Endothelial cell of umbilical vein (primary cell): ENCODE measurements at regions not wholly inside any gene's neighbourhood (a gene's known extent, or its start where the extent isn't known, plus 50 kb on each side); places are given as distances from the start of the nearest gene placed in this dataset.
"Not testable (repeated sequence)": the region's sequence is repeated elsewhere in the genome, so short reads cannot be mapped to it uniquely, and the experiment has no call there.

Source experiments
- BruUV-seq: library from RNA; stranded (reverse); fragments of 400-500 nt; replicated peaks from 2 replicates; lab custom pipeline; 2021; lab: Mats Ljungman, UMichigan
- CTCF ChIA-PET: fragments of 300-600, 350-600 bp; sonication (Branson Sonifier 250); formaldehyde crosslinking; loops from one replicate; lab custom pipeline; 2021; ENCODE audit warnings: antibody characterized with exemption, inconsistent platforms; lab: Charles Lee
- POLR2A ChIA-PET: fragments of 300-600, 350-600 bp; sonication (Branson Sonifier 250); formaldehyde crosslinking; loops from one replicate; lab custom pipeline; 2021; ENCODE audit warnings: antibody characterized with exemption, inconsistent platforms; lab: Charles Lee
- DNase-seq: peaks from one replicate; pipeline ENCODE4 v3.0.0-alpha.2; 2011; ENCODE audit warnings: low read depth, low spot score
- FAIRE-seq: peaks from 2 replicates; lab custom pipeline; 2011; peaks lifted over from hg19 to GRCh38; lab: Jason Lieb, UNC
- H2AFZ ChIP-seq: 2 replicates; pipeline ENCODE4 v1.6.0; 2012; ENCODE audit warnings: low read depth, low read length, control low read depth, inconsistent platforms
- H3K27ac ChIP-seq: 2 replicates; pipeline ENCODE4 v1.5.1; 2011; ENCODE audit warnings: low read depth, mild to moderate bottlenecking, control low read depth, low read length, moderate library complexity; ENCODE audit not compliant: insufficient read depth
- H3K27me3 ChIP-seq, 2 experiments: 2 replicates each; pipeline versions ENCODE4 v1.6.0 to v1.6.1; 2011; ENCODE audit warnings: low read length in 2 of 2, mixed read lengths in 1 of 2; ENCODE audit not compliant: control insufficient read depth in 2 of 2, insufficient read depth in 2 of 2
- H3K36me3 ChIP-seq, 2 experiments: 2 replicates in 1 of 2; 3 replicates in 1 of 2; pipeline ENCODE4 v1.5.1; 2011; ENCODE audit warnings: low read length in 2 of 2, mild to moderate bottlenecking in 1 of 2, moderate library complexity in 1 of 2; ENCODE audit not compliant: control insufficient read depth in 2 of 2, insufficient read depth in 2 of 2; ENCODE audit errors: extremely low read depth in 1 of 2
- H3K4me1 ChIP-seq: 3 replicates; pipeline ENCODE4 v1.5.1; 2011; ENCODE audit warnings: mild to moderate bottlenecking, low read length; ENCODE audit not compliant: control insufficient read depth, insufficient read depth; ENCODE audit errors: extremely low read depth
- H3K4me2 ChIP-seq: 2 replicates; pipeline ENCODE4 v1.6.1; 2011; ENCODE audit warnings: low read length, control low read depth, mixed read lengths; ENCODE audit not compliant: insufficient read depth
- H3K4me3 ChIP-seq, 3 experiments: fragments of 200-600 bp in 1 of 3; sonication (generic), shearing (Covaris generic) in 1 of 3; replicated peaks in 1 of 3; 2 replicates each; pipeline ENCODE4 v1.5.1; 2011 to 2016; ENCODE audit warnings: control low read depth in 3 of 3, low read length in 3 of 3, mild to moderate bottlenecking in 2 of 3, inconsistent platforms in 1 of 3, low read depth in 1 of 3, moderate library complexity in 1 of 3; ENCODE audit not compliant: insufficient read depth in 1 of 3
- H3K79me2 ChIP-seq: 2 replicates; pipeline ENCODE4 v1.6.0; 2012; ENCODE audit warnings: low read length, inconsistent platforms; ENCODE audit not compliant: control insufficient read depth, insufficient read depth
- H3K9ac ChIP-seq: replicated peaks from 2 replicates; pipeline ENCODE3; 2011; ENCODE audit warnings: low read length, control low read depth; ENCODE audit not compliant: insufficient read depth; ENCODE audit errors: extremely low read depth
- H3K9me1 ChIP-seq: replicated peaks from 3 replicates; pipeline ENCODE4 v1.6.0; 2011; ENCODE audit warnings: mild to moderate bottlenecking, low read length; ENCODE audit not compliant: control insufficient read depth, insufficient read depth; ENCODE audit errors: extremely low read depth
- H3K9me3 ChIP-seq: replicated peaks from 2 replicates; pipeline ENCODE4 v1.5.1; 2012; ENCODE audit warnings: low read length, inconsistent platforms; ENCODE audit not compliant: control insufficient read depth, insufficient read depth
- H4K20me1 ChIP-seq: replicated peaks from 2 replicates; pipeline ENCODE3; 2011; ENCODE audit warnings: mild to moderate bottlenecking, low read length; ENCODE audit not compliant: control insufficient read depth, insufficient read depth; ENCODE audit errors: extremely low read depth
- dilution Hi-C: fragments of 300-500 bp; cut with MboI; formaldehyde crosslinking; loops from one replicate; pipeline ENCODE4 v1.15.0; 2019; ENCODE audit warnings: low sequenced_read_pairs; ENCODE audit not compliant: extremely low pct_ligation_motif_present
- intact Hi-C: fragments of 100-400 bp; cut with micrococcal nuclease; formaldehyde crosslinking; loops from one replicate; pipeline ENCODE4 v1.10.0; 2022

DNA sequence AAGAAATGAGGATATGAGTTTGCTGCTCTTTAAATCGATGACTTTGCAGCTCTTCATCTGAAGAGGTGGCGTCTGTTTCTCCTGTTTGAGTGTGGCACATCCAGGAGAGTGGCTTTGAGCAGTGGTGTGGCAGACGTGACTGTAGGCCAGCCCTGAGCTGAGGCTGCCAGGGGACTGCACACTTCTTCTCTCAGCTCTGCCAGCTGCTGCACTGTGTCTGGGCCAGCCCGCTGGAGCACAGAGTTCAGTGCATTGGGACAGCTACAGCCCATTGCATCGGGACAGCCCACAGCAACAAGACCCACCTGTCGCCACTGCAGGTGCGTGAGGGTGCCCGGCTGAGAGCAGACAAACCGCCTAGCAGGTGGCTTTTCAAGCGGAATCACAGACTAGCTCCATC lies 3995.2 kb upstream of the TPTE start:
- H3K4me1 ChIP-seq, intact Hi-C loops, H3K4me2 ChIP-seq, BruUV-seq, POLR2A ChIA-PET, DNase-seq, dilution Hi-C loops, FAIRE-seq, H3K9ac ChIP-seq, H3K27ac ChIP-seq, H3K36me3 ChIP-seq, H3K79me2 ChIP-seq, H3K4me3 ChIP-seq, H3K9me3 ChIP-seq, H4K20me1 ChIP-seq, H3K27me3 ChIP-seq, CTCF ChIA-PET, H3K9me1 ChIP-seq, H2AFZ ChIP-seq: not testable (repeated sequence)

- H3K79me2 ChIP-seq, H3K9ac ChIP-seq, dilution Hi-C loops, H3K4me3 ChIP-seq, BruUV-seq, DNase-seq, H3K36me3 ChIP-seq, H4K20me1 ChIP-seq, H3K27me3 ChIP-seq, CTCF ChIA-PET, H3K4me2 ChIP-seq, FAIRE-seq, H3K4me1 ChIP-seq, H2AFZ ChIP-seq, H3K9me3 ChIP-seq, intact Hi-C loops, H3K27ac ChIP-seq, H3K9me1 ChIP-seq, POLR2A ChIA-PET: not testable (repeated sequence)
These were observed 3990.7 kb upstream of the TPTE start for GRCh38 chr21:6530655-6531054.

DNA sequence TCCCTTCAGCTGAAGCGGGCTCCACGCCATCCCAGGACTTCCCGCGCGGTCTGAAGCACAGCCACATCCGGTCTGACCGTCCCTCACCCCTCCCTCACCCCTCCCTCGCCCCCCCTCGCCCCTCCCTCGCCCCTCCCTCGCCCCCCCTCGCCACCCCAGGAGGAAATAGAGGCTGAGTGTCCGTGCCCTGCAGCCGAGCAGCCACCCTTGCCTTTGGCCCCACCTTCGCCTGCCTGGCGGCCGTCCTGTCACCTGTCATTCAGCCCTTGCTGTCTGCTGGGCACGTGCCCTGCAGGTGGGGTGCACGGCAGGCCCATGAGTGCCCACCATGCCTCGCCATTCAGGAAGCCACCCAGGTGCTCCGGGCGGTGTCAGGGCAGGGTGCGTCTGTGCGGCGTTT lies 3988.1 kb upstream of the TPTE start:
- dilution Hi-C loops, CTCF ChIA-PET, H3K4me1 ChIP-seq, H3K36me3 ChIP-seq, H3K9ac ChIP-seq, intact Hi-C loops, H3K79me2 ChIP-seq, H3K4me2 ChIP-seq, H3K27ac ChIP-seq, FAIRE-seq, H3K9me1 ChIP-seq, H2AFZ ChIP-seq, POLR2A ChIA-PET, H4K20me1 ChIP-seq, H3K4me3 ChIP-seq, BruUV-seq, H3K27me3 ChIP-seq, DNase-seq, H3K9me3 ChIP-seq: not testable (repeated sequence)

DNA sequence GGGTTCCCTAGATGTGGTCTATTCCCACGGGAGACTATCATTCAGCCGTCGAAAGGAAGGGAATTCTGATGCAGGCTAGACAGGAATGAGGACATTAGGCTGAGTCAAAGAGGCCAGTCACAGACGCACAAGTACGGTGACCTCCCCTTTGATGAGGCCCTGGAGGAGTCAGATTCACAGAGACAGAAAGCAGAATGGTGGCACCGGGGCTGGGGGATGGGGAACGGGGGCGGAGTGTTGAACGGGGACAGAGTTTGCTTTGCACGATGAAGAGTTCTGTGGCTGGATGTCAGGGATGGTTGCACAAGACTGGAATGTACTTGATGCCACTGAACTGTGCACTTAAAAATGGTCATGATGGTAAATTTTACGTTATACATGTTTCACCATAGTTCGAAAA lies 3983.1 kb upstream of the TPTE start:
- CTCF ChIA-PET, H4K20me1 ChIP-seq, H3K9me1 ChIP-seq, intact Hi-C loops, H2AFZ ChIP-seq, POLR2A ChIA-PET, dilution Hi-C loops, BruUV-seq, H3K9ac ChIP-seq, FAIRE-seq, H3K36me3 ChIP-seq, DNase-seq, H3K4me1 ChIP-seq, H3K27me3 ChIP-seq, H3K4me2 ChIP-seq, H3K27ac ChIP-seq, H3K4me3 ChIP-seq, H3K9me3 ChIP-seq, H3K79me2 ChIP-seq: not testable (repeated sequence)
